ENCODE measurements at regions not wholly inside any gene's neighbourhood (a gene's known extent, or its start where the extent isn't known, plus 50 kb on each side); places are given as distances from the start of the nearest gene placed in this dataset.
"Not testable (repeated sequence)": the region's sequence is repeated elsewhere in the genome, so short reads cannot be mapped to it uniquely, and the experiment has no call there.

GRCh38 chr16:65316808-65317207, 194.9 kb upstream of the CDH11 start:
- no peak for DNase-seq (ENCODE audit: low read depth)
- TF ChIP-seq, protein P1, sequence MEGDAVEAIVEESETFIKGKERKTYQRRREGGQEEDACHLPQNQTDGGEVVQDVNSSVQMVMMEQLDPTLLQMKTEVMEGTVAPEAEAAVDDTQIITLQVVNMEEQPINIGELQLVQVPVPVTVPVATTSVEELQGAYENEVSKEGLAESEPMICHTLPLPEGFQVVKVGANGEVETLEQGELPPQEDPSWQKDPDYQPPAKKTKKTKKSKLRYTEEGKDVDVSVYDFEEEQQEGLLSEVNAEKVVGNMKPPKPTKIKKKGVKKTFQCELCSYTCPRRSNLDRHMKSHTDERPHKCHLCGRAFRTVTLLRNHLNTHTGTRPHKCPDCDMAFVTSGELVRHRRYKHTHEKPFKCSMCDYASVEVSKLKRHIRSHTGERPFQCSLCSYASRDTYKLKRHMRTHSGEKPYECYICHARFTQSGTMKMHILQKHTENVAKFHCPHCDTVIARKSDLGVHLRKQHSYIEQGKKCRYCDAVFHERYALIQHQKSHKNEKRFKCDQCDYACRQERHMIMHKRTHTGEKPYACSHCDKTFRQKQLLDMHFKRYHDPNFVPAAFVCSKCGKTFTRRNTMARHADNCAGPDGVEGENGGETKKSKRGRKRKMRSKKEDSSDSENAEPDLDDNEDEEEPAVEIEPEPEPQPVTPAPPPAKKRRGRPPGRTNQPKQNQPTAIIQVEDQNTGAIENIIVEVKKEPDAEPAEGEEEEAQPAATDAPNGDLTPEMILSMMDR (conservative IDR thresholded peaks at IDR 0.05; ENCODE audit: low read depth, low read length): no peak

DNA sequence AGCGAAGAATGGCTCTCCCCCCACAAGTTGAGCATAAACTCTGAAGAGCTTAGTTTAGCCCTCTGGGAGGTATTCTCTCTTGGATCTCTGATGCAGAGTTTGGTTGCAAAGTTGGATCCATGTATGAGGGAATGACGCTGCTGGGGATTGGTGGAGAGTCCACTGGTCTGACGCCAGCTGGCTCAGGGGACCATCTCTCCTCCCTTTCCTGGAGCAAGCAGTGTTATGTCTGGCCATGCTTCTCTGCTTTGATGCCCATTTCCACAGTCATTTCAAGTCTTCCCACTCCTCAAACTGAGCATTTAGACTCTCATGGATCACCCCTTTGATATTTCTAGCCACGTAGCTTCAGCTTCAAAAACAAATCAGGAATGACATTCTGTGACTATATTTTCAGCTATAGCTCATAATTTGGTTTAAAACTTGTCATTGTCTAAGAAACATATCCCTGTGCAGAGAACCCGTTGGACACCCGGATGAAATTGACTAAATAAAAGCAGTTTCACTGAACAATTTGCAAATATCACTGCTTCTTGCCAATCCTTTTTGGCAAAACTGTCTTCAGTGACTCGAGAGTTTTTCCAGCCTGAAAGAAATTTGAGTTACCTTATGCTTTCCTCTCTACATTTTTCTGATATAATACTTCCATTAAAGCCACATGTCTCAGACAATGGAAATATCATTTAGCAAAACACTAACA, 193.4 kb upstream of the CDH11 start:
- no peak overlapping the region for H3K4me3 ChIP-seq (ENCODE audit: low read depth, low read length)
- DNase-seq (ENCODE audit: low read depth): no peak
- TF ChIP-seq, protein P1 (conservative IDR thresholded peaks at IDR 0.05; ENCODE audit: low read depth, low read length): no peak

More at GRCh38 chr16:65316808-65317207, 194.9 kb upstream of the CDH11 start:
- H3K4me3 ChIP-seq (ENCODE audit: low read depth, low read length): no peak overlapping the region

DNA sequence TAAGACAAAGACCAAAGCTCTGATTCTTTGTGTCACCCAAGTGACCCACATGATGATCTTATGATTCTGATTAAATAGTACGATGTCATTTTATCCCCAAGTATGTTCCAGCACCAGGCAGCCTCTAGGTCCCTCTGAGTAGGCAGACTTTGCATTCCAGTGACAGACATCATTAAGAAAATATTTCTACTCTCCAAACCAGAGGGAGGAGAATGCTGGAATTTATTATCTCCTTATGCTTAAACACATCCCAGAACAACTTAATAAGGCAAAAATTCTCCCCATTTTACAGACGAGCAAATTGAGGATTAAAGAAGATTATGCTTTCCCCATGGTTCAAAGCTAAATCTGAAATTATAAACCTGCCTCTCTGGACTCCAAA, 192.8 kb upstream of the CDH11 start:
- H3K4me3 ChIP-seq (ENCODE audit: low read depth, low read length): no peak overlapping the region
- TF ChIP-seq, protein P1 (conservative IDR thresholded peaks at IDR 0.05; ENCODE audit: low read depth, low read length): no peak
- peak; percentile 31 for DNase-seq (ENCODE audit: low read depth)

DNA sequence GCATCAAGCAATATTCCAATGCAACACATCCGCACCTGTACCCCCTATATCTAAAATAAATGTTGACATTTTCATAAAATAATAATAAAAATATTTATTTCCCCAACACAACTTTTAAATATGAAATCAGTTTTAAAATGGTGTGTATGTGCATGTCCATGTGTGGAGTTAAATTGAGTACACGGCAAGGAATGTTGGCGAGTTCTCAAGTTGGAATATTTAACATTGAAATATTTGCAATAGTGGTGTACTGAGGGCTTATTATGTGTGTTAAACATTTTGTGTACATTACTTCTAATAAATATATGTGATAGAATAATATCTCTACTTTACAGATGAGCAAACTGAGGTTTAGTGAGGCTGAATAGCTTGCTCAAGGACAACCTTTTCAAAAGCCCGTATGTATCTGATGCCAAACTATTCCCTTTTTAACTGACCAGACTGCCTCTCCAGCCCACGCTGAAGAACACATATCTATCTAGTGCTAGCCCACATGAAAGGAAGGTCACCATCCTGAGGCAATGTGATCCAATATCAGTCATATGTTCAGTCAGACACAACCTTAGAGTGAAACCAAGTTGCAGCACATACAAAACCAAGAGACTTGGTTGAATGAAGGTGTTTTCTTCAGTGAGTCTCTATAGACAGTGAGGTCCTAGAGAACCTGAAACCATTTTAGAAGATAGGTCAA, 192.2 kb upstream of the CDH11 start:
- peak; percentile 32 for DNase-seq (ENCODE audit: low read depth)
- TF ChIP-seq, protein P1 (conservative IDR thresholded peaks at IDR 0.05; ENCODE audit: low read depth, low read length): no peak

DNA sequence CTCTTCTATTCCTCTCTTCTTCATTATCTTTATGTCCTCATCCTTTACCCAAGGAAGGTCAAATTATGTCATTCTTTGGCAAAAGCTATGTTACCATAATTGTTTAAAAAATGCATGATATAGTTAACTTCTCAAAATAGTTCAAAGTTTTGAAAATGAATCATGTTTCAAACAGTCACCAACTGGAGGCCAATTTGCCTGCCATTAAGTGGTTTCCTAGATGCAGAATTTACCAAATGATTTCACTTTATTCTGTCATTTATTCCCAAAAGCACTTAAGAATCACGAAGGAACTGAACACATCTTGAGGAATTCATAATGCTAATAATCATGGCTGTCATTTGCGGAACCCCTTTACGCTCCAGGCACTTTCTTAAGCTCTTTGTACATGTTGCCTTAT, 190.9 kb upstream of the CDH11 start:
- H3K4me3 ChIP-seq (ENCODE audit: low read depth, low read length): no peak overlapping the region
- TF ChIP-seq, protein P1 (conservative IDR thresholded peaks at IDR 0.05; ENCODE audit: low read depth, low read length): no peak
- DNase-seq (ENCODE audit: low read depth): peak; percentile 65

More for the DNA sequence above, 192.2 kb upstream of the CDH11 start:
- H3K4me3 ChIP-seq (ENCODE audit: low read depth, low read length): no peak overlapping the region

- H3K4me3 ChIP-seq (ENCODE audit: low read depth, low read length): no peak overlapping the region
- TF ChIP-seq, protein P1 (conservative IDR thresholded peaks at IDR 0.05; ENCODE audit: low read depth, low read length): no peak
- DNase-seq (ENCODE audit: low read depth): no peak
Measured at GRCh38 chr16:65312071-65312470, 190.2 kb upstream of the CDH11 start.

DNA sequence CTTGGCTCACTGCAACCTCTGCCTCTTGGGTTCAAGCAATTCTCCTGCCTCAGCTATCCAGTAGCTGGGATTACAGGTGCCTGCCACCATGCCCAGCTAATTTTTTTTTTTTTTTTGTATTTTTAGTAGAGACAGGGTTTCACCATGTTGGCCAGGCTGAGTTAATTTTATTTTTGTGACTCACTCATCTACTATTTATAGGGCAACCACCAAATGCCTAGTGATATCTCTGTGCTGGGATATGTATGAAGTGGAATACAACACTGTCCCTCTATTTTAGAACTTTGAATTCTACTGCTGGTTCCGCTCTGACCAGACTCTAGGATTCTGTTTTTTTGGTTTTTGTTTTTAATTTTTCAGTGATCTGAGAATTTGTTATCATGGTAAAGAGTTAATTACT, 188.6 kb upstream of the CDH11 start:
- DNase-seq (ENCODE audit: low read depth): peak; percentile 41
- H3K4me3 ChIP-seq (ENCODE audit: low read depth, low read length): not testable (repeated sequence)

All from choroid plexus epithelial cell (primary cell).